Sigmoid colon (tissue), 3 donors: ENCODE measurements at regions not wholly inside any gene's neighbourhood (a gene's known extent, or its start where the extent isn't known, plus 50 kb on each side); places are given as distances from the start of the nearest gene placed in this dataset.

ENCODE experiments used
- CTCF ChIP-seq, 4 experiments: fragments of 450-650 bp in 3 of 4; fragments of 200-600 bp in 1 of 4; IDR thresholded peaks; one replicate each; pipeline ENCODE4 v1.5.1; 2016 to 2019; ENCODE audit warnings: antibody characterized with exemption in 4 of 4, mild to moderate bottlenecking in 3 of 4, moderate library complexity in 2 of 4
- POLR2A ChIP-seq, 2 donors: fragments of 450-650 bp; IDR thresholded peaks; one replicate each; pipeline ENCODE4 v1.6.1; 2016; ENCODE audit warnings: antibody characterized with exemption in 2 of 2, mild to moderate bottlenecking in 2 of 2, moderate library complexity in 2 of 2

GRCh38 chr15:91635641-91636040, 217.9 kb upstream of the SLCO3A1 start:
- TF ChIP-seq POLR2A (IDR thresholded peaks at IDR 0.05) (no peak), CTCF (IDR thresholded peaks at IDR 0.05) (no peak)
